ENCODE measurements at regions not wholly inside any gene's neighbourhood (a gene's known extent, or its start where the extent isn't known, plus 50 kb on each side); places are given as distances from the start of the nearest gene placed in this dataset.

GRCh38 chr4:152243896-152244595 lies 291.8 kb downstream of the FBXW7 start:
- H3K36me3 ChIP-seq (ENCODE audit: low read depth): no peaks in the 10 kb centered on the region
- H3K9ac ChIP-seq: no peak overlapping the region
- H3K4me1 ChIP-seq (ENCODE audit: insufficient read depth): peaks cover 19% of the 10 kb centered on the region
- H3K27ac ChIP-seq: no peak overlapping the region
- peak overlapping the region; percentile 44 for H2AFZ ChIP-seq
- 42 to 43% methylated on average over 11 of the region's 11 CpGs for WGBS, 2 experiments (ENCODE audit: low coverage in 1 of 2, low lambda C conversion rate in 2 of 2, missing lambda C conversion rate in 2 of 2)
- in situ Hi-C loops (cut with MboI): no loop called here
- peak; percentile 63 for DNase-seq
- no peaks in the 10 kb centered on the region for H3K9me2 ChIP-seq (ENCODE audit: insufficient read depth)
- peaks cover 9% of the 10 kb centered on the region; the same call in 1 of the 2 replicates for H3F3A ChIP-seq (ENCODE audit: insufficient read depth)
- peak overlapping the region; percentile 24 for H3K4me2 ChIP-seq (ENCODE audit: unreplicated experiment)
- no peaks in the 10 kb centered on the region for H3K79me2 ChIP-seq (ENCODE audit: insufficient read depth)
- H4K20me1 ChIP-seq (ENCODE audit: insufficient read depth): no peaks in the 10 kb centered on the region
- H3K4me3 ChIP-seq: no peak overlapping the region
- H3K9me3 ChIP-seq (ENCODE audit: low read depth): no peaks in the 10 kb centered on the region
- H3K27me3 ChIP-seq (replicated peaks; ENCODE audit: insufficient read depth): no peaks in the 10 kb centered on the region
- TF ChIP-seq EZH2 (IDR thresholded peaks at IDR 0.05; ENCODE audit: insufficient read depth, poor library complexity, severe bottlenecking) (no peak), EZH2phosphoT487 (IDR thresholded peaks at IDR 0.05; ENCODE audit: insufficient read depth, low read depth) (no peak)

GRCh38 chr4:152243206-152243605 lies 292.7 kb downstream of the FBXW7 start:
- TF ChIP-seq EZH2 (IDR thresholded peaks at IDR 0.05; ENCODE audit: insufficient read depth, poor library complexity, severe bottlenecking): no peak
- no peak overlapping the region for H3K9ac ChIP-seq
- 60 to 71% methylated on average over 2 of the region's 2 CpGs for WGBS, 2 experiments (ENCODE audit: low coverage in 1 of 2, low lambda C conversion rate in 2 of 2, missing lambda C conversion rate in 2 of 2)

GRCh38 chr4:152240232-152240631 lies 295.7 kb downstream of the FBXW7 start:
- no peaks in the 10 kb centered on the region for H3K9me2 ChIP-seq (ENCODE audit: insufficient read depth)
- in situ Hi-C loops (cut with MboI): no loop called here

More at GRCh38 chr4:152243206-152243605, 292.7 kb downstream of the FBXW7 start:
- H3K36me3 ChIP-seq (ENCODE audit: low read depth): no peaks in the 10 kb centered on the region
- H3F3A ChIP-seq (ENCODE audit: insufficient read depth): peaks cover 9% of the 10 kb centered on the region; the same call in 1 of the 2 replicates
- peaks cover 19% of the 10 kb centered on the region for H3K4me1 ChIP-seq (ENCODE audit: insufficient read depth)
- in situ Hi-C loops (cut with MboI): no loop called here
- no peaks in the 10 kb centered on the region for H3K9me3 ChIP-seq (ENCODE audit: low read depth)
- no peaks in the 10 kb centered on the region for H4K20me1 ChIP-seq (ENCODE audit: insufficient read depth)
- H3K79me2 ChIP-seq (ENCODE audit: insufficient read depth): no peaks in the 10 kb centered on the region
- H3K27ac ChIP-seq: no peak overlapping the region
- H3K9me2 ChIP-seq (ENCODE audit: insufficient read depth): no peaks in the 10 kb centered on the region
- no peaks in the 10 kb centered on the region for H3K27me3 ChIP-seq (replicated peaks; ENCODE audit: insufficient read depth)
- H3K4me3 ChIP-seq: no peak overlapping the region
- no peak for DNase-seq
- peak overlapping the region; percentile 44 for H2AFZ ChIP-seq
- H3K4me2 ChIP-seq (ENCODE audit: unreplicated experiment): no peak overlapping the region

GRCh38 chr4:152239216-152239615 lies 296.7 kb downstream of the FBXW7 start:
- H3K9me2 ChIP-seq (ENCODE audit: insufficient read depth): no peaks in the 10 kb centered on the region
- H4K20me1 ChIP-seq (ENCODE audit: insufficient read depth): no peaks in the 10 kb centered on the region
- no peak overlapping the region for H2AFZ ChIP-seq
- no peaks in the 10 kb centered on the region for H3K79me2 ChIP-seq (ENCODE audit: insufficient read depth)
- no peaks in the 10 kb centered on the region for H3K36me3 ChIP-seq (ENCODE audit: low read depth)
- H3K27ac ChIP-seq: no peak overlapping the region
- no peak overlapping the region for H3K4me2 ChIP-seq (ENCODE audit: unreplicated experiment)
- H3K4me3 ChIP-seq: no peak overlapping the region
- in situ Hi-C loops (cut with MboI): no loop called here
- H3K4me1 ChIP-seq (ENCODE audit: insufficient read depth): peaks cover 10% of the 10 kb centered on the region
- no peak for DNase-seq
- no peaks in the 10 kb centered on the region for H3K27me3 ChIP-seq (replicated peaks; ENCODE audit: insufficient read depth)
- H3F3A ChIP-seq (ENCODE audit: insufficient read depth): peaks cover 4% of the 10 kb centered on the region; the same call in 1 of the 2 replicates
- no peak overlapping the region for H3K9ac ChIP-seq
- H3K9me3 ChIP-seq (ENCODE audit: low read depth): no peaks in the 10 kb centered on the region
- TF ChIP-seq EZH2phosphoT487 (IDR thresholded peaks at IDR 0.05; ENCODE audit: insufficient read depth, low read depth): no peak

More at GRCh38 chr4:152240232-152240631, 295.7 kb downstream of the FBXW7 start:
- no peak overlapping the region for H3K4me3 ChIP-seq
- no peak overlapping the region for H3K27ac ChIP-seq
- no peaks in the 10 kb centered on the region for H3K9me3 ChIP-seq (ENCODE audit: low read depth)
- peaks cover 6% of the 10 kb centered on the region; the same call in 1 of the 2 replicates for H3F3A ChIP-seq (ENCODE audit: insufficient read depth)
- 64 to 69% methylated on average over 1 of the region's 1 CpG for WGBS, 2 experiments (ENCODE audit: low coverage in 1 of 2, low lambda C conversion rate in 2 of 2, missing lambda C conversion rate in 2 of 2)
- no peaks in the 10 kb centered on the region for H4K20me1 ChIP-seq (ENCODE audit: insufficient read depth)
- DNase-seq: no peak
- H3K79me2 ChIP-seq (ENCODE audit: insufficient read depth): no peaks in the 10 kb centered on the region
- no peak overlapping the region for H3K9ac ChIP-seq
- H3K27me3 ChIP-seq (replicated peaks; ENCODE audit: insufficient read depth): no peaks in the 10 kb centered on the region
- no peak overlapping the region for H2AFZ ChIP-seq
- no peaks in the 10 kb centered on the region for H3K36me3 ChIP-seq (ENCODE audit: low read depth)
- TF ChIP-seq EZH2phosphoT487 (IDR thresholded peaks at IDR 0.05; ENCODE audit: insufficient read depth, low read depth) (no peak), EZH2 (IDR thresholded peaks at IDR 0.05; ENCODE audit: insufficient read depth, poor library complexity, severe bottlenecking) (no peak)
- H3K4me2 ChIP-seq (ENCODE audit: unreplicated experiment): no peak overlapping the region
- H3K4me1 ChIP-seq (ENCODE audit: insufficient read depth): peaks cover 13% of the 10 kb centered on the region

Measured in GM23248 (cell line).